ENCODE measurements at regions not wholly inside any gene's neighbourhood (a gene's known extent, or its start where the extent isn't known, plus 50 kb on each side); places are given as distances from the start of the nearest gene placed in this dataset.

DNA sequence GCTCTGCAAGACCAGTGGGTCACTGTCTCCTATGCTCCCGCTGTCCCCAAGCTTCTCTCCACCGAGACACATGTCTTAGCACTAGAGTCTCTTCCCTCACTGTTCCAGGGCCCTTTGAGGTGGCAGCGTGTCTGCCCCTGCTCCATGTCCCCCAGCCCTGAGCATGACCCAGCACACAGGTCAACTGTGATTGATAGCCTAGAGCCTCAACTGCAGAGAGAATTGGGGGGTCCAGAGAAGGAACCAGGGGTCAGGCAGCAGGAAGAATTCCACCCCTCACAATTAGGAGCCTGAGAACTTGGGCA is 54.6 kb upstream of the ODC1 start:
- TF ChIP-seq CTCF (IDR thresholded peaks at IDR 0.05; ENCODE audit: low read depth, low read length, poor library complexity, severe bottlenecking) (no peak), EZH2phosphoT487 (IDR thresholded peaks at IDR 0.05; ENCODE audit: borderline replicate concordance, low read length) (no peak)

Data from DOHH2 (cell line).